ENCODE measurements at regions not wholly inside any gene's neighbourhood (a gene's known extent, or its start where the extent isn't known, plus 50 kb on each side); places are given as distances from the start of the nearest gene placed in this dataset.

- dilution Hi-C loops (cut with MboI; ENCODE audit: extremely low pct_ligation_motif_present, low sequenced_read_pairs): no loop called here
- no peak for FAIRE-seq
- no peaks in the 10 kb centered on the region for H3K9me1 ChIP-seq (replicated peaks; ENCODE audit: control insufficient read depth, extremely low read depth, insufficient read depth, low read length)
- no peak overlapping the region for H3K9ac ChIP-seq (replicated peaks; ENCODE audit: extremely low read depth, insufficient read depth, low read length)
- intact Hi-C loops (cut with micrococcal nuclease): no loop called here
- ChIA-PET CTCF (no interaction called here), POLR2A (no interaction called here)
- no peak overlapping the region for H3K4me2 ChIP-seq (ENCODE audit: insufficient read depth, low read length)
- H3K27me3 ChIP-seq (ENCODE audit: control insufficient read depth in 2 of 2, insufficient read depth in 2 of 2, low read length in 2 of 2): no peaks in the 10 kb centered on the region
- no peak overlapping the region for H3K4me3 ChIP-seq (replicated peaks in 1 of 3; ENCODE audit: insufficient read depth in 1 of 3, low read depth in 1 of 3, low read length in 3 of 3)
- no peak overlapping the region for H2AFZ ChIP-seq (ENCODE audit: low read depth, low read length)
- H3K79me2 ChIP-seq (ENCODE audit: control insufficient read depth, insufficient read depth, low read length): no peaks in the 10 kb centered on the region
- TF ChIP-seq MYC (IDR thresholded peaks at IDR 0.05; ENCODE audit: low read depth, low read length) (no peak), JUN (IDR thresholded peaks at IDR 0.05; ENCODE audit: borderline replicate concordance, insufficient read depth, insufficient read length, low read depth) (no peak), EZH2 (IDR thresholded peaks at IDR 0.05; ENCODE audit: borderline replicate concordance, low read depth, low read length, severe bottlenecking) (no peak), POLR2AphosphoS5 (IDR thresholded peaks at IDR 0.05; ENCODE audit: insufficient read depth, low read depth, low read length) (no peak), POLR2A (IDR thresholded peaks at IDR 0.05; ENCODE audit: low read depth, low read length) (no peak), FOS (IDR thresholded peaks at IDR 0.05; ENCODE audit: borderline replicate concordance, insufficient read depth, low read length) (no peak), GATA2 (IDR thresholded peaks at IDR 0.05; ENCODE audit: insufficient read depth, insufficient read length, low read depth, low read length) (no peak), MAX (IDR thresholded peaks at IDR 0.05; ENCODE audit: insufficient read depth, insufficient read length) (no peak), CTCF (IDR thresholded peaks at IDR 0.05; ENCODE audit: extremely low read depth in 1 of 2, insufficient read depth in 1 of 2, low read depth in 1 of 2, low read length in 2 of 2) (no peak)
- H4K20me1 ChIP-seq (replicated peaks; ENCODE audit: control insufficient read depth, extremely low read depth, insufficient read depth, low read length): no peaks in the 10 kb centered on the region
- no peaks in the 10 kb centered on the region for H3K4me1 ChIP-seq (ENCODE audit: control insufficient read depth, extremely low read depth, insufficient read depth, low read length)
- DNase-seq (ENCODE audit: low read depth, low spot score): no peak
- no peaks in the 10 kb centered on the region for H3K9me3 ChIP-seq (replicated peaks; ENCODE audit: control insufficient read depth, insufficient read depth, low read length)
- H3K36me3 ChIP-seq (ENCODE audit: control insufficient read depth in 2 of 2, extremely low read depth in 1 of 2, insufficient read depth in 2 of 2, low read length in 2 of 2): no peaks in the 10 kb centered on the region
- no TSS peak for BruUV-seq (replicated peaks)
- H3K27ac ChIP-seq (ENCODE audit: insufficient read depth, low read depth, low read length): no peak overlapping the region
Observed at GRCh38 chr16:13809765-13810164, 110.2 kb upstream of the ERCC4 start.

All from endothelial cell of umbilical vein (primary cell).